ENCODE measurements at regions not wholly inside any gene's neighbourhood (a gene's known extent, or its start where the extent isn't known, plus 50 kb on each side); places are given as distances from the start of the nearest gene placed in this dataset.

- H3K27ac Mint-ChIP-seq = no peak overlapping the region
- H3K9me3 Mint-ChIP-seq = no peaks in the 10 kb centered on the region
- H3K36me3 Mint-ChIP-seq (ENCODE audit: low read depth) = no peaks in the 10 kb centered on the region
- ChIA-PET POLR2A (no interaction called here), CTCF (interaction anchor here (1.0 kb wide), 1 partner anchor 10 kb away, joined by 3 read pairs; no protein-coding TSS in a partner anchor)
- H3K4me3 Mint-ChIP-seq = no peak overlapping the region
- no peaks in the 10 kb centered on the region for H3K27me3 Mint-ChIP-seq
- no peak for DNase-seq
- no peaks in the 10 kb centered on the region for H3K4me1 Mint-ChIP-seq
Measured at GRCh38 chr4:24160358-24160757, 270.5 kb upstream of the PPARGC1A start.

GRCh38 chr4:24158031-24158430, 268.2 kb upstream of the PPARGC1A start:
- H3K27ac Mint-ChIP-seq = no peak overlapping the region
- H3K4me3 Mint-ChIP-seq = no peak overlapping the region
- ChIA-PET POLR2A (no interaction called here), CTCF (no interaction called here)
- no peaks in the 10 kb centered on the region for H3K27me3 Mint-ChIP-seq
- no peak for DNase-seq
- no peaks in the 10 kb centered on the region for H3K36me3 Mint-ChIP-seq (ENCODE audit: low read depth)
- no peaks in the 10 kb centered on the region for H3K4me1 Mint-ChIP-seq
- no peaks in the 10 kb centered on the region for H3K9me3 Mint-ChIP-seq

GRCh38 chr4:24150034-24150433, 260.2 kb upstream of the PPARGC1A start:
- no peak overlapping the region for H3K27ac Mint-ChIP-seq
- no peaks in the 10 kb centered on the region for H3K27me3 Mint-ChIP-seq
- POLR2A ChIA-PET = no interaction called here
- no peaks in the 10 kb centered on the region for H3K9me3 Mint-ChIP-seq
- CTCF ChIA-PET = no interaction called here
- H3K4me1 Mint-ChIP-seq = no peaks in the 10 kb centered on the region
- no peak overlapping the region for H3K4me3 Mint-ChIP-seq
- no peaks in the 10 kb centered on the region for H3K36me3 Mint-ChIP-seq (ENCODE audit: low read depth)
- DNase-seq = no peak

GRCh38 chr4:24146127-24146526, 256.3 kb upstream of the PPARGC1A start:
- DNase-seq = no peak
- Mint-ChIP-seq H3K36me3 (ENCODE audit: low read depth) (no peaks in the 10 kb centered on the region), H3K27ac (no peak overlapping the region), H3K4me3 (no peak overlapping the region), H3K27me3 (no peaks in the 10 kb centered on the region), H3K9me3 (no peaks in the 10 kb centered on the region), H3K4me1 (no peaks in the 10 kb centered on the region)
- ChIA-PET CTCF (no interaction called here), POLR2A (no interaction called here)

- CTCF ChIA-PET = interaction anchor here (1.5 kb wide), 1 partner anchor 9 kb away, joined by 4 read pairs; no protein-coding TSS in a partner anchor
- H3K4me1 Mint-ChIP-seq = no peaks in the 10 kb centered on the region
- no peaks in the 10 kb centered on the region for H3K9me3 Mint-ChIP-seq
- DNase-seq = no peak
- H3K36me3 Mint-ChIP-seq (ENCODE audit: low read depth) = no peaks in the 10 kb centered on the region
- no peak overlapping the region for H3K27ac Mint-ChIP-seq
- H3K4me3 Mint-ChIP-seq = no peak overlapping the region
- POLR2A ChIA-PET = no interaction called here
- H3K27me3 Mint-ChIP-seq = no peaks in the 10 kb centered on the region
Measured at GRCh38 chr4:24145591-24145990, 255.7 kb upstream of the PPARGC1A start.

- Mint-ChIP-seq H3K4me1 (no peaks in the 10 kb centered on the region), H3K9me3 (no peaks in the 10 kb centered on the region), H3K27ac (no peak overlapping the region), H3K36me3 (ENCODE audit: low read depth) (no peaks in the 10 kb centered on the region), H3K4me3 (no peak overlapping the region), H3K27me3 (no peaks in the 10 kb centered on the region)
- ChIA-PET POLR2A (interaction anchor here (0.6 kb wide), 1 partner anchor 11 kb away, joined by 6 read pairs; no protein-coding TSS in a partner anchor), CTCF (interaction anchor here (1.5 kb wide), 1 partner anchor 8 kb away, joined by 4 read pairs; no protein-coding TSS in a partner anchor)
- no peak for DNase-seq
Measured at GRCh38 chr4:24144381-24144780, 254.5 kb upstream of the PPARGC1A start.

- DNase-seq = no peak
- Mint-ChIP-seq H3K27me3 (no peaks in the 10 kb centered on the region), H3K9me3 (no peaks in the 10 kb centered on the region), H3K4me1 (no peaks in the 10 kb centered on the region), H3K4me3 (no peak overlapping the region), H3K27ac (no peak overlapping the region), H3K36me3 (ENCODE audit: low read depth) (no peaks in the 10 kb centered on the region)
- ChIA-PET CTCF (no interaction called here), POLR2A (interaction anchor here (0.6 kb wide), 1 partner anchor 12 kb away, joined by 6 read pairs; no protein-coding TSS in a partner anchor)
Measured at GRCh38 chr4:24143741-24144140, 253.9 kb upstream of the PPARGC1A start.

- H3K36me3 Mint-ChIP-seq (ENCODE audit: low read depth) = no peaks in the 10 kb centered on the region
- no peak overlapping the region for H3K27ac Mint-ChIP-seq
- ChIA-PET CTCF (no interaction called here), POLR2A (no interaction called here)
- no peaks in the 10 kb centered on the region for H3K4me1 Mint-ChIP-seq
- no peaks in the 10 kb centered on the region for H3K27me3 Mint-ChIP-seq
- DNase-seq = no peak
- H3K9me3 Mint-ChIP-seq = no peaks in the 10 kb centered on the region
- H3K4me3 Mint-ChIP-seq = no peak overlapping the region
Measured at GRCh38 chr4:24141836-24142235, 252.0 kb upstream of the PPARGC1A start.

GRCh38 chr4:24140892-24141291, 251.0 kb upstream of the PPARGC1A start:
- no peaks in the 10 kb centered on the region for H3K9me3 Mint-ChIP-seq
- ChIA-PET POLR2A (no interaction called here), CTCF (no interaction called here)
- H3K36me3 Mint-ChIP-seq (ENCODE audit: low read depth) = no peaks in the 10 kb centered on the region
- no peaks in the 10 kb centered on the region for H3K27me3 Mint-ChIP-seq
- no peak overlapping the region for H3K4me3 Mint-ChIP-seq
- H3K27ac Mint-ChIP-seq = no peak overlapping the region
- no peak for DNase-seq
- no peaks in the 10 kb centered on the region for H3K4me1 Mint-ChIP-seq

- H3K27ac Mint-ChIP-seq = no peak overlapping the region
- no peaks in the 10 kb centered on the region for H3K4me1 Mint-ChIP-seq
- H3K9me3 Mint-ChIP-seq = no peaks in the 10 kb centered on the region
- H3K4me3 Mint-ChIP-seq = no peak overlapping the region
- H3K36me3 Mint-ChIP-seq (ENCODE audit: low read depth) = no peaks in the 10 kb centered on the region
- no peaks in the 10 kb centered on the region for H3K27me3 Mint-ChIP-seq
- ChIA-PET POLR2A (no interaction called here), CTCF (no interaction called here)
- DNase-seq = no peak
Measured at GRCh38 chr4:24137671-24138601, 248.1 kb upstream of the PPARGC1A start.

- peaks cover 3% of the 10 kb centered on the region for H3K9me3 Mint-ChIP-seq
- POLR2A ChIA-PET = no interaction called here
Measured at GRCh38 chr4:24131954-24132673, 242.3 kb upstream of the PPARGC1A start.

GRCh38 chr4:24130637-24131036, 240.8 kb upstream of the PPARGC1A start:
- H3K27me3 Mint-ChIP-seq = no peaks in the 10 kb centered on the region
- H3K9me3 Mint-ChIP-seq = peaks cover 3% of the 10 kb centered on the region
- H3K36me3 Mint-ChIP-seq (ENCODE audit: low read depth) = no peaks in the 10 kb centered on the region
- no peak for DNase-seq
- no peak overlapping the region for H3K4me3 Mint-ChIP-seq
- ChIA-PET CTCF (no interaction called here), POLR2A (no interaction called here)
- H3K27ac Mint-ChIP-seq = no peak overlapping the region
- H3K4me1 Mint-ChIP-seq = no peaks in the 10 kb centered on the region

More at GRCh38 chr4:24131954-24132673, 242.3 kb upstream of the PPARGC1A start:
- no peaks in the 10 kb centered on the region for H3K27me3 Mint-ChIP-seq
- H3K4me1 Mint-ChIP-seq = no peaks in the 10 kb centered on the region
- H3K4me3 Mint-ChIP-seq = no peak overlapping the region
- H3K36me3 Mint-ChIP-seq (ENCODE audit: low read depth) = no peaks in the 10 kb centered on the region
- CTCF ChIA-PET = no interaction called here
- no peak for DNase-seq
- H3K27ac Mint-ChIP-seq = no peak overlapping the region

- H3K27me3 Mint-ChIP-seq = no peaks in the 10 kb centered on the region
- H3K4me3 Mint-ChIP-seq = no peak overlapping the region
- ChIA-PET CTCF (no interaction called here), POLR2A (no interaction called here)
- H3K9me3 Mint-ChIP-seq = peaks cover 3% of the 10 kb centered on the region
- H3K36me3 Mint-ChIP-seq (ENCODE audit: low read depth) = no peaks in the 10 kb centered on the region
- DNase-seq = no peak
- H3K4me1 Mint-ChIP-seq = no peaks in the 10 kb centered on the region
- H3K27ac Mint-ChIP-seq = no peak overlapping the region
Measured at GRCh38 chr4:24126776-24127175, 236.9 kb upstream of the PPARGC1A start.

Measured in activated CD4-positive, alpha-beta T cell treated with anti-CD3 and anti-CD28 coated beads, Interleukin-2, amount 10 ng/mL, durations not matched to agents 7 days and 5 days (primary cell).